Stomach (tissue), 4 donors: ENCODE measurements at regions not wholly inside any gene's neighbourhood (a gene's known extent, or its start where the extent isn't known, plus 50 kb on each side); places are given as distances from the start of the nearest gene placed in this dataset.

Experiments
- POLR2A ChIP-seq, 4 donors: fragments of 450-650 bp; IDR thresholded peaks; one replicate each; pipeline ENCODE4 v1.6.1; 2016; ENCODE audit warnings: antibody characterized with exemption in 4 of 4, control low read depth in 2 of 4, mild to moderate bottlenecking in 1 of 4, moderate library complexity in 1 of 4
- POLR2AphosphoS5 ChIP-seq, 3 donors: sonication (generic); formaldehyde crosslinking; IDR thresholded peaks; one replicate each; pipeline ENCODE4 v1.6.1; 2016; ENCODE audit warnings: antibody characterized with exemption in 3 of 3
- TF ChIP-seq, protein P1 (sequence below), 7 experiments: fragments of 450-650 bp in 4 of 7; fragments of 200-600 bp in 3 of 7; sonication (generic) in 3 of 7; IDR thresholded peaks; one replicate each; pipeline ENCODE4 v1.5.1; 2016 to 2019; ENCODE audit warnings: antibody characterized with exemption in 7 of 7, control low read depth in 2 of 7, mild to moderate bottlenecking in 1 of 7

DNA sequence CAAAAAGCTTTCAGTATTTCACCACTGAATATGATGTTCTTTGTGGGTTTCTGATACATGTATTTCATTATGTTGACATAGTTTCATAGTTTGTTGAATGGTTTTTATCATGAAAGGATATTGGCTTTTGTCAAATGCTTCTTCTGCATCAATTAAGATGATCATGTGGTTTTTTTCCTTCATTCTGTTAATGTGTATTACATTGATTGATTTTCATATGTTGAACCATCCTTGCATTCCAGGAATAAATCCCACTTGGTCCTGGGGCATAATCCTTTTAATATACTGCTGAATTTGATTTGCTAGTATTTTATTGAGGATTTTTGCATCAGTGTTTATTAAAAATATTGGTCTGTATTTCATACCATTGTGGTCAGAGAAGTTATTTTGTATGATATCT, 70.9 kb upstream of the BHLHE23 start:
- TF ChIP-seq, protein P1, sequence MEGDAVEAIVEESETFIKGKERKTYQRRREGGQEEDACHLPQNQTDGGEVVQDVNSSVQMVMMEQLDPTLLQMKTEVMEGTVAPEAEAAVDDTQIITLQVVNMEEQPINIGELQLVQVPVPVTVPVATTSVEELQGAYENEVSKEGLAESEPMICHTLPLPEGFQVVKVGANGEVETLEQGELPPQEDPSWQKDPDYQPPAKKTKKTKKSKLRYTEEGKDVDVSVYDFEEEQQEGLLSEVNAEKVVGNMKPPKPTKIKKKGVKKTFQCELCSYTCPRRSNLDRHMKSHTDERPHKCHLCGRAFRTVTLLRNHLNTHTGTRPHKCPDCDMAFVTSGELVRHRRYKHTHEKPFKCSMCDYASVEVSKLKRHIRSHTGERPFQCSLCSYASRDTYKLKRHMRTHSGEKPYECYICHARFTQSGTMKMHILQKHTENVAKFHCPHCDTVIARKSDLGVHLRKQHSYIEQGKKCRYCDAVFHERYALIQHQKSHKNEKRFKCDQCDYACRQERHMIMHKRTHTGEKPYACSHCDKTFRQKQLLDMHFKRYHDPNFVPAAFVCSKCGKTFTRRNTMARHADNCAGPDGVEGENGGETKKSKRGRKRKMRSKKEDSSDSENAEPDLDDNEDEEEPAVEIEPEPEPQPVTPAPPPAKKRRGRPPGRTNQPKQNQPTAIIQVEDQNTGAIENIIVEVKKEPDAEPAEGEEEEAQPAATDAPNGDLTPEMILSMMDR (IDR thresholded peaks at IDR 0.05): no peak
- TF ChIP-seq POLR2A (IDR thresholded peaks at IDR 0.05): no peak
- no peak for TF ChIP-seq POLR2AphosphoS5 (IDR thresholded peaks at IDR 0.05)
